Keratinocyte (primary cell): ENCODE measurements at regions not wholly inside any gene's neighbourhood (a gene's known extent, or its start where the extent isn't known, plus 50 kb on each side); places are given as distances from the start of the nearest gene placed in this dataset.

Experiments
- EZH2 ChIP-seq: IDR thresholded peaks from one replicate; pipeline ENCODE4 v1.6.1; 2012; ENCODE audit warnings: inconsistent platforms, mild to moderate bottlenecking, low read length, moderate library complexity
- TF ChIP-seq, protein P1 (sequence below), 3 experiments: IDR thresholded peaks in 1 of 3; conservative IDR thresholded peaks in 1 of 3; optimal IDR thresholded peaks in 1 of 3; 2 replicates in 2 of 3; 3 replicates in 1 of 3; pipeline versions ENCODE3 to v1.5.1; 2011; ENCODE audit warnings: low read length in 3 of 3, mild to moderate bottlenecking in 3 of 3, moderate library complexity in 2 of 3, control low read depth in 1 of 3, inconsistent platforms in 1 of 3; ENCODE audit not compliant: insufficient read depth in 2 of 3; ENCODE audit errors: extremely low read depth in 1 of 3

DNA sequence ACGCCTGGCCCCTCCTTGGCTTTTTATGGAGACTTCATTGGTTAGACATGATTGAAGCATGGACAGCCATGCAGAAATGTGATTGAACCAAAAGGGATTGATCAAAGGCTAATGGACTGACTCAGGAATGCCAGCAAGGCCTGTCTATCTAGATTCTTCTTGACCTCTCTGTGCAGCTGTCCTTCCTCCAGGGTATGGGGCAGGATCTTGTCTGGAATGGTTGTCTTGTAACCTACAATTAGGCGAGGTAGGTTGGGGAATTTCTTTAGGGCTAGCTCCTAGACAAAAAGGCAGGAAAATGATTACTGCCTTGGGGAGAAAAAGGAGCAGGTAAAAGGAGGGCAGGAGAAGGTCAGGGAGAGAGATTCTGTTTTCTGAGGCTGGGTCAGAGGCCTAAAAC is 59.6 kb upstream of the INCENP start:
- TF ChIP-seq EZH2: no peak
- TF ChIP-seq, protein P1, sequence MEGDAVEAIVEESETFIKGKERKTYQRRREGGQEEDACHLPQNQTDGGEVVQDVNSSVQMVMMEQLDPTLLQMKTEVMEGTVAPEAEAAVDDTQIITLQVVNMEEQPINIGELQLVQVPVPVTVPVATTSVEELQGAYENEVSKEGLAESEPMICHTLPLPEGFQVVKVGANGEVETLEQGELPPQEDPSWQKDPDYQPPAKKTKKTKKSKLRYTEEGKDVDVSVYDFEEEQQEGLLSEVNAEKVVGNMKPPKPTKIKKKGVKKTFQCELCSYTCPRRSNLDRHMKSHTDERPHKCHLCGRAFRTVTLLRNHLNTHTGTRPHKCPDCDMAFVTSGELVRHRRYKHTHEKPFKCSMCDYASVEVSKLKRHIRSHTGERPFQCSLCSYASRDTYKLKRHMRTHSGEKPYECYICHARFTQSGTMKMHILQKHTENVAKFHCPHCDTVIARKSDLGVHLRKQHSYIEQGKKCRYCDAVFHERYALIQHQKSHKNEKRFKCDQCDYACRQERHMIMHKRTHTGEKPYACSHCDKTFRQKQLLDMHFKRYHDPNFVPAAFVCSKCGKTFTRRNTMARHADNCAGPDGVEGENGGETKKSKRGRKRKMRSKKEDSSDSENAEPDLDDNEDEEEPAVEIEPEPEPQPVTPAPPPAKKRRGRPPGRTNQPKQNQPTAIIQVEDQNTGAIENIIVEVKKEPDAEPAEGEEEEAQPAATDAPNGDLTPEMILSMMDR (optimal IDR thresholded peaks at IDR 0.05 in 1 of 3, IDR thresholded peaks at IDR 0.05 in 1 of 3, conservative IDR thresholded peaks at IDR 0.05 in 1 of 3; ENCODE audit: extremely low read depth in 1 of 3, insufficient read depth in 2 of 3, low read length in 3 of 3): no peak
